Stimulated activated CD8-positive, alpha-beta memory T cell treated with anti-CD3 and anti-CD28 coated beads, Interleukin-15, amount 100 ng/mL, for 1 hour (primary cell): ENCODE measurements at regions not wholly inside any gene's neighbourhood (a gene's known extent, or its start where the extent isn't known, plus 50 kb on each side); places are given as distances from the start of the nearest gene placed in this dataset.
"Not testable (repeated sequence)": the region's sequence is repeated elsewhere in the genome, so short reads cannot be mapped to it uniquely, and the experiment has no call there.

Source experiments
- DNase-seq: peaks from one replicate; pipeline ENCODE4 v3.0.0-alpha.2; 2020; ENCODE audit warnings: low read depth

- DNase-seq = no peak
Measured at GRCh38 chr2:59181347-59181746, 940.2 kb upstream of the FANCL start.

GRCh38 chr2:59180621-59181020 lies 939.5 kb upstream of the FANCL start:
- no peak for DNase-seq

GRCh38 chr2:59180111-59180510 lies 939.0 kb upstream of the FANCL start:
- DNase-seq = no peak

- DNase-seq = no peak
Measured at GRCh38 chr2:59177748-59178147, 936.6 kb upstream of the FANCL start.

GRCh38 chr2:59176737-59177136 lies 935.6 kb upstream of the FANCL start:
- DNase-seq = no peak

- DNase-seq = no peak
Measured at GRCh38 chr2:59174536-59175243, 933.6 kb upstream of the FANCL start.

GRCh38 chr2:59173325-59173724 lies 932.2 kb upstream of the FANCL start:
- no peak for DNase-seq

GRCh38 chr2:59171019-59171418 lies 929.9 kb upstream of the FANCL start:
- DNase-seq = no peak

GRCh38 chr2:59168766-59169165 lies 927.6 kb upstream of the FANCL start:
- DNase-seq = no peak

GRCh38 chr2:59167514-59167913 lies 926.4 kb upstream of the FANCL start:
- no peak for DNase-seq

- not testable (repeated sequence) for DNase-seq
Measured at GRCh38 chr2:59157908-59158307, 916.8 kb upstream of the FANCL start.

- no peak for DNase-seq
Measured at GRCh38 chr2:59151805-59152204, 910.7 kb upstream of the FANCL start.

GRCh38 chr2:59150217-59150849 lies 909.2 kb upstream of the FANCL start:
- no peak for DNase-seq

- DNase-seq = no peak
Measured at GRCh38 chr2:59149271-59149670, 908.1 kb upstream of the FANCL start.

GRCh38 chr2:59112258-59112657 lies 871.1 kb upstream of the FANCL start:
- no peak for DNase-seq

GRCh38 chr2:59096973-59097372 lies 855.8 kb upstream of the FANCL start:
- DNase-seq = no peak

GRCh38 chr2:59093571-59093970 lies 852.4 kb upstream of the FANCL start:
- no peak for DNase-seq

GRCh38 chr2:59084326-59084725 lies 843.2 kb upstream of the FANCL start:
- no peak for DNase-seq

GRCh38 chr2:59083075-59083828 lies 842.1 kb upstream of the FANCL start:
- DNase-seq = no peak

GRCh38 chr2:59082657-59083056 lies 841.5 kb upstream of the FANCL start:
- DNase-seq = no peak

GRCh38 chr2:59080451-59081181 lies 839.5 kb upstream of the FANCL start:
- DNase-seq = no peak

- DNase-seq = no peak
Measured at GRCh38 chr2:59077981-59078531, 836.9 kb upstream of the FANCL start.
